HCT116 (cell line): ENCODE measurements at regions not wholly inside any gene's neighbourhood (a gene's known extent, or its start where the extent isn't known, plus 50 kb on each side); places are given as distances from the start of the nearest gene placed in this dataset.

Source experiments
- ATAC-seq: fragments of 200-7000 bp; cut with Tn5 transposase; 2 replicates; pipeline ENCODE4 v1.9.1; 2020; ENCODE audit warnings: mild to moderate bottlenecking, moderate library complexity
- BruUV-seq: library from RNA; stranded (reverse); fragments of 400-500 nt; replicated peaks from 2 replicates; lab custom pipeline; 2021; lab: Mats Ljungman, UMichigan
- CTCF ChIA-PET: fragments of 300-600 bp; sonication (Branson Sonifier 250); formaldehyde crosslinking; loops from one replicate; lab custom pipeline; 2021; ENCODE audit warnings: antibody characterized with exemption; lab: Charles Lee
- POLR2A ChIA-PET: fragments of 300-600, 350-600 bp; sonication (Branson Sonifier 250); formaldehyde crosslinking; loops from one replicate; lab custom pipeline; 2021; ENCODE audit warnings: antibody characterized with exemption; lab: Charles Lee
- RAD21 ChIA-PET, 2 experiments: fragments of 300-600 bp; sonication (Branson Sonifier 250); formaldehyde crosslinking; loops; one replicate each; lab custom pipeline; 2023; ENCODE audit warnings: low total read pairs in 2 of 2; ENCODE audit not compliant: uncharacterized antibody in 2 of 2, unreplicated experiment in 2 of 2, low non-redundant PET in 1 of 2; lab: Charles Lee
- DNase-seq: peaks from one replicate; pipeline ENCODE4 v3.0.0-alpha.2; 2010; ENCODE audit warnings: low read depth, low spot score
- H2AFZ ChIP-seq: fragments of 200-600 bp; shearing (Covaris generic), sonication (generic); 2 replicates; pipeline ENCODE4 v1.6.1; 2017; ENCODE audit warnings: low read depth, mixed run types, mixed read lengths, antibody characterized with exemption, low read length; ENCODE audit not compliant: poor library complexity, severe bottlenecking
- H3K27ac ChIP-seq: 2 replicates; pipeline ENCODE4 v1.5.1; 2012; ENCODE audit warnings: low read depth, low read length
- H3K27me3 ChIP-seq: fragments of 200-600 bp; sonication (generic); 2 replicates; pipeline ENCODE4 v1.6.1; 2016; ENCODE audit warnings: mixed run types, low read length, mixed read lengths; ENCODE audit not compliant: insufficient read depth
- H3K36me3 ChIP-seq, 2 experiments: fragments of 200-500 bp in 1 of 2; fragments of 200-600 bp in 1 of 2; sonication (Bioruptor generic) in 1 of 2; sonication (generic) in 1 of 2; 2 replicates each; pipeline versions ENCODE4 v1.5.1 to v1.6.1; 2014 to 2016; ENCODE audit warnings: low read length in 2 of 2, inconsistent platforms in 1 of 2, mixed read lengths in 1 of 2, mixed run types in 1 of 2; ENCODE audit not compliant: insufficient read depth in 2 of 2, control insufficient read depth in 1 of 2
- H3K4me1 ChIP-seq, 2 experiments: fragments of 200-600 bp in 1 of 2; sonication (generic) in 1 of 2; 2 replicates each; pipeline versions ENCODE4 v1.5.1 to v1.6.1; 2012 to 2017; ENCODE audit warnings: low read length in 2 of 2, inconsistent platforms in 1 of 2, mild to moderate bottlenecking in 1 of 2, mixed read lengths in 1 of 2, mixed run types in 1 of 2, moderate library complexity in 1 of 2; ENCODE audit not compliant: insufficient read depth in 2 of 2, control insufficient read depth in 1 of 2
- H3K4me2 ChIP-seq: fragments of 200-600 bp; sonication (generic); 2 replicates; pipeline ENCODE4 v1.6.1; 2017; ENCODE audit warnings: mixed run types, low read length, mixed read lengths
- H3K4me3 ChIP-seq, 2 experiments: fragments of 200-600 bp in 1 of 2; sonication (generic) in 1 of 2; replicated peaks in 1 of 2; 2 replicates each; pipeline ENCODE4 v1.5.1; 2011 to 2016; ENCODE audit warnings: low read length in 2 of 2, control low read depth in 1 of 2, low read depth in 1 of 2, mild to moderate bottlenecking in 1 of 2, mixed read lengths in 1 of 2, mixed run types in 1 of 2
- H3K79me2 ChIP-seq: fragments of 200-600 bp; sonication (generic); 2 replicates; pipeline ENCODE4 v1.6.1; 2017; ENCODE audit warnings: mild to moderate bottlenecking, mixed run types, low read length, moderate library complexity, mixed read lengths; ENCODE audit not compliant: insufficient read depth
- H3K9ac ChIP-seq: fragments of 200-600 bp; sonication (generic); 2 replicates; pipeline ENCODE4 v1.6.1; 2016; ENCODE audit warnings: low read length, mixed read lengths
- H3K9me2 ChIP-seq: fragments of 200-600 bp; sonication (generic), shearing (Covaris generic); 2 replicates; pipeline ENCODE4 v1.6.1; 2017; ENCODE audit warnings: mixed run types, mild to moderate bottlenecking, moderate library complexity; ENCODE audit not compliant: insufficient read depth
- H3K9me3 ChIP-seq, 2 experiments: fragments of 200-500 bp in 1 of 2; fragments of 200-600 bp in 1 of 2; sonication (Bioruptor generic) in 1 of 2; sonication (generic) in 1 of 2; 2 replicates each; pipeline ENCODE4 v1.6.1; 2014 to 2017; ENCODE audit warnings: low read length in 2 of 2, mixed read lengths in 2 of 2, inconsistent platforms in 1 of 2, low read depth in 1 of 2, mild to moderate bottlenecking in 1 of 2, mixed run types in 1 of 2, moderate library complexity in 1 of 2; ENCODE audit not compliant: control insufficient read depth in 1 of 2, insufficient read depth in 1 of 2
- H4K20me1 ChIP-seq: fragments of 200-600 bp; sonication (generic), shearing (Covaris generic); 2 replicates; pipeline ENCODE4 v1.6.1; 2017; ENCODE audit warnings: mixed run types, mild to moderate bottlenecking, moderate library complexity; ENCODE audit not compliant: insufficient read depth
- CEBPB ChIP-seq: IDR thresholded peaks from 2 replicates; pipeline ENCODE4 v1.6.1; 2012; ENCODE audit warnings: low read depth
- ELF1 ChIP-seq: IDR thresholded peaks from 2 replicates; pipeline ENCODE4 v1.6.1; 2012; ENCODE audit warnings: low read depth, borderline replicate concordance
- EZH2 ChIP-seq: fragments of 200-600 bp; sonication (generic); IDR thresholded peaks from 2 replicates; pipeline ENCODE4 v1.6.1; 2017; ENCODE audit warnings: antibody characterized with exemption, mixed run types
- EZH2phosphoT487 ChIP-seq: fragments of 200-600 bp; IDR thresholded peaks from 2 replicates; pipeline ENCODE4 v1.6.1; 2018; ENCODE audit warnings: antibody characterized with exemption, borderline replicate concordance
- POLR2AphosphoS5 ChIP-seq: IDR thresholded peaks from 2 replicates; pipeline ENCODE4 v1.6.1; 2011; ENCODE audit warnings: mild to moderate bottlenecking, low read depth, low read length, moderate library complexity
- REST ChIP-seq: IDR thresholded peaks from 2 replicates; pipeline ENCODE4 v1.6.1; 2012; ENCODE audit warnings: low read depth
- SIN3A ChIP-seq: IDR thresholded peaks from 2 replicates; pipeline ENCODE4 v1.6.1; 2012; ENCODE audit warnings: low read depth
- SRF ChIP-seq: IDR thresholded peaks from 2 replicates; pipeline ENCODE4 v1.6.1; 2012; ENCODE audit warnings: low read depth
- ZFX ChIP-seq: fragments of 450-650 bp; IDR thresholded peaks from 2 replicates; pipeline ENCODE4 v1.6.1; 2017
- ZNF274 ChIP-seq: fragments of 200-500 bp; sonication (Bioruptor generic); IDR thresholded peaks from 2 replicates; pipeline ENCODE4 v1.6.1; 2014; ENCODE audit warnings: mild to moderate bottlenecking, low read depth, low read length, inconsistent platforms
- intact Hi-C: fragments of 100-400 bp; cut with micrococcal nuclease; formaldehyde crosslinking; loops from 2 replicates; pipeline ENCODE4 v1.10.0; 2022
- TF ChIP-seq, protein P1 (sequence below): IDR thresholded peaks from 2 replicates; pipeline ENCODE4 v1.6.1; 2011; ENCODE audit warnings: mild to moderate bottlenecking, low read length, moderate library complexity; ENCODE audit not compliant: insufficient replicate concordance; ENCODE audit errors: extremely low read depth

- Histone ChIP-seq H3K4me1 (peaks cover 82 to 95% of the 10 kb centered on the region in 2 experiments), H3K79me2 (peaks cover 33% of the 10 kb centered on the region; the same call in 1 of the 2 replicates), H3K9me2 (no peaks in the 10 kb centered on the region), H3K36me3 (peaks cover 0 to under 1% of the 10 kb centered on the region in 2 experiments; a peak in 1 of 4 replicates), H4K20me1 (no peaks in the 10 kb centered on the region), H3K27me3 (no peaks in the 10 kb centered on the region), H3K9ac (peak overlapping the region; percentile 63), H3K4me2 (peak overlapping the region; percentile 77), H3K4me3 (peak overlapping the region in 1 of 2 experiments; percentile 44; a peak in 2 of 4 replicates)
- DNase-seq, result no peak
- RAD21 ChIA-PET, result interaction anchor here in 1 of 2 experiments (1.2 kb wide), 1 partner anchor 15 kb away, joined by 3 read pairs; no protein-coding TSS in a partner anchor
- no peak for TF ChIP-seq ZFX
- TF ChIP-seq ELF1, result no peak
- TF ChIP-seq CEBPB, result no peak
- TF ChIP-seq POLR2AphosphoS5, result no peak
- no peak for TF ChIP-seq ZNF274
- no peak for TF ChIP-seq REST
- no peak for TF ChIP-seq SRF
- no peak for TF ChIP-seq EZH2
- TF ChIP-seq, protein P1, sequence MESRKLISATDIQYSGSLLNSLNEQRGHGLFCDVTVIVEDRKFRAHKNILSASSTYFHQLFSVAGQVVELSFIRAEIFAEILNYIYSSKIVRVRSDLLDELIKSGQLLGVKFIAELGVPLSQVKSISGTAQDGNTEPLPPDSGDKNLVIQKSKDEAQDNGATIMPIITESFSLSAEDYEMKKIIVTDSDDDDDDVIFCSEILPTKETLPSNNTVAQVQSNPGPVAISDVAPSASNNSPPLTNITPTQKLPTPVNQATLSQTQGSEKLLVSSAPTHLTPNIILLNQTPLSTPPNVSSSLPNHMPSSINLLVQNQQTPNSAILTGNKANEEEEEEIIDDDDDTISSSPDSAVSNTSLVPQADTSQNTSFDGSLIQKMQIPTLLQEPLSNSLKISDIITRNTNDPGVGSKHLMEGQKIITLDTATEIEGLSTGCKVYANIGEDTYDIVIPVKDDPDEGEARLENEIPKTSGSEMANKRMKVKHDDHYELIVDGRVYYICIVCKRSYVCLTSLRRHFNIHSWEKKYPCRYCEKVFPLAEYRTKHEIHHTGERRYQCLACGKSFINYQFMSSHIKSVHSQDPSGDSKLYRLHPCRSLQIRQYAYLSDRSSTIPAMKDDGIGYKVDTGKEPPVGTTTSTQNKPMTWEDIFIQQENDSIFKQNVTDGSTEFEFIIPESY, result no peak
- TF ChIP-seq EZH2phosphoT487, result no peak
- no peak for TF ChIP-seq SIN3A
- TF ChIP-seq, all 23 proteins: peak for 0
- BruUV-seq, result no TSS peak
- ATAC-seq, result peak; percentile 6; the same call in 1 of the 2 replicates
- POLR2A ChIA-PET, result interaction anchor here (1.0 to 6.0 kb wide), 5 partner anchors 9 to 26 kb away, joined by 3 to 20 read pairs (median 6); no protein-coding TSS in a partner anchor
- intact Hi-C loops, result no loop called here
- CTCF ChIA-PET, result no interaction called here
- H2AFZ ChIP-seq, result no peak overlapping the region
- H3K9me3 ChIP-seq, result no peaks in the 10 kb centered on the region
- peak overlapping the region; percentile 86 for H3K27ac ChIP-seq
These were observed 287.1 kb downstream of the SOX9 start for GRCh38 chr17:72407931-72408330.
